ENCODE measurements at regions not wholly inside any gene's neighbourhood (a gene's known extent, or its start where the extent isn't known, plus 50 kb on each side); places are given as distances from the start of the nearest gene placed in this dataset.
A peak's percentile ranks its signal among the peaks of the same experiment; 100 is the strongest.

DNA sequence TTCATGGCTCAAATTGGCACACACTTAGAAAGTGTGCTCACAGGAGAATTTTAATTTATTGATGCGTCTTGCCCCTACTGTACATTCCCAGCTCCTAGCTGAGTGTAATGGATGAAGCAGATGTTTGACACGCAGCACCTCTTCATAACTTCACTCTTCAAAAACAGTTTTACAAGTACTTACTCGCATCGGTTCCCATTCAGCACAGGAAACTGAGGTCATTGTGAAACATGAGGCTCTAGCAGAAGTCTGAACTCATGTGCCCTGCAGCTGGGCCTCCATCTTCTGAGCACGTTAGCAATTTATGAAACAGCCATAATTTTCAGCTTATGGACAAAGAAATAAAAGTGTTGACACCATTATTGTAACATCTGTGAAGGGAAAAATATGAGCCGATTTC lies 558.9 kb upstream of the MGMT start:
- intact Hi-C loops (cut with DNase I; ENCODE audit: low total_unique reads) = no loop called here
- DNase-seq (ENCODE audit: low spot score in 2 of 2) = no peak
- H3K4me3 ChIP-seq (ENCODE audit: low read depth, poor library complexity, severe bottlenecking) = no peak overlapping the region
- TF ChIP-seq, protein P1, sequence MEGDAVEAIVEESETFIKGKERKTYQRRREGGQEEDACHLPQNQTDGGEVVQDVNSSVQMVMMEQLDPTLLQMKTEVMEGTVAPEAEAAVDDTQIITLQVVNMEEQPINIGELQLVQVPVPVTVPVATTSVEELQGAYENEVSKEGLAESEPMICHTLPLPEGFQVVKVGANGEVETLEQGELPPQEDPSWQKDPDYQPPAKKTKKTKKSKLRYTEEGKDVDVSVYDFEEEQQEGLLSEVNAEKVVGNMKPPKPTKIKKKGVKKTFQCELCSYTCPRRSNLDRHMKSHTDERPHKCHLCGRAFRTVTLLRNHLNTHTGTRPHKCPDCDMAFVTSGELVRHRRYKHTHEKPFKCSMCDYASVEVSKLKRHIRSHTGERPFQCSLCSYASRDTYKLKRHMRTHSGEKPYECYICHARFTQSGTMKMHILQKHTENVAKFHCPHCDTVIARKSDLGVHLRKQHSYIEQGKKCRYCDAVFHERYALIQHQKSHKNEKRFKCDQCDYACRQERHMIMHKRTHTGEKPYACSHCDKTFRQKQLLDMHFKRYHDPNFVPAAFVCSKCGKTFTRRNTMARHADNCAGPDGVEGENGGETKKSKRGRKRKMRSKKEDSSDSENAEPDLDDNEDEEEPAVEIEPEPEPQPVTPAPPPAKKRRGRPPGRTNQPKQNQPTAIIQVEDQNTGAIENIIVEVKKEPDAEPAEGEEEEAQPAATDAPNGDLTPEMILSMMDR (IDR thresholded peaks at IDR 0.05) = no peak
- 19 to 26% methylated on average over 6 of the region's 6 CpGs for WGBS, 2 donors

DNA sequence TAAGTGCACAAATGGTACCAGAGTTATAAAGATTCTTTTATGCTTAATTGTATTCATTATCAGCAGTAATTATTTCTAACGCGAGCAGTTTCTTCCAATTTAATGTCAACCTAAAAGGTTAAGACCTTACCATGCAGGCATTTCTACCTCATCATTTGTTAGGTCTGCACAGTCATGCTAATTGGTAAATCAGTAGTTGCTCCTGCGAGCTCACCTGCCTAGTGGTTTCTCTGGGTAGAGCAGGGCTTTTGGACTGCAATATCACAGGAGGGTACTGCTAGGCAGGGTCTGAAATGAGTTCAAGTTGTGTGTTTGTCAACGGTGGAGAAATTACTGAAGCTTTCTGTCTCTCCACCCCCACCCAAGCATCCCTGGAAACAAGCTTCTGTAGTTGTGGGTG lies 558.5 kb upstream of the MGMT start:
- 53 to 65% methylated on average over 4 of the region's 4 CpGs for WGBS, 2 donors
- DNase-seq (ENCODE audit: low spot score in 2 of 2) = no peak
- intact Hi-C loops (cut with DNase I; ENCODE audit: low total_unique reads) = no loop called here
- TF ChIP-seq, protein P1 (IDR thresholded peaks at IDR 0.05) = no peak
- TF ChIP-seq POLR2A (IDR thresholded peaks at IDR 0.05) = no peak
- H3K4me3 ChIP-seq (ENCODE audit: low read depth, poor library complexity, severe bottlenecking) = no peak overlapping the region

DNA sequence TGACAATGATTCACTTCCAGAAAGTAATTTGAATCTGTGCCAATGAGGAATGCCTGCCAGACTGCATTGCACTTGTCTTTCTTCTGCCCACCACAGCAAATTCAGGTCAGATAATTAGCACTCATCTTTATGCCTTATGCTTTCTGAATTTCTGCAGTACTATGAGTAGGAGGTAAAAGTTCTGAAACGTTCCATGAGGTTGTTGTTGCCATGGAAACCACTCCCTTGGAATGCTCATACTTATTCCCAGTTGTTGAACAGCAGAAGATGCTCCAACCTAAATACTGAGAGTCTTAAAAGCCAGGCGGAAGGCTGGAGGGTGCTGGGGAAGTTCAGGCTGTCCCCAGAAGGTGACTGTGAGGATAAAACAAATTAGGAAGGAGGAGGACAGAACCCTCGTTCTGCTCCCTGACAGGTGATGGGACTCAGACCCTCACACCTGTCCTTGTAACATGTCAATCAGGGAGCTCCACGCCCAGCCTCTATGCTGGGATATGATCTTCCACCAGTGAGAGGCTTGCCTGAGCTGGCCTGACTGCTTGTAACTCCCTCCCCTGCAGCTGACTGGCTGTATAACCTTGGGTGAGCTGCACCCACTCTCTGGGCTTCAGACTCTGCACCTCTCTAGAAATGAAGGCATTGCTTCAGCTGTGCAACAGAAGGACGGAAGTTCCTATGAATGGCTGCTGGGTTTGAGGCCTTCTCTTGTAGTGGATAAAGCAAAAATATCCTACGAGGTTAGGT lies 554.3 kb upstream of the MGMT start:
- no peak for TF ChIP-seq POLR2A (IDR thresholded peaks at IDR 0.05)
- TF ChIP-seq, protein P1 (IDR thresholded peaks at IDR 0.05) = no peak
- intact Hi-C loops (cut with DNase I; ENCODE audit: low total_unique reads) = no loop called here
- peak in 1 of 2 donors; percentile 32 for DNase-seq (ENCODE audit: low spot score in 2 of 2)
- 70 to 74% methylated on average over 6 of the region's 6 CpGs for WGBS, 2 donors
- no peak overlapping the region for H3K4me3 ChIP-seq (ENCODE audit: low read depth, poor library complexity, severe bottlenecking)

DNA sequence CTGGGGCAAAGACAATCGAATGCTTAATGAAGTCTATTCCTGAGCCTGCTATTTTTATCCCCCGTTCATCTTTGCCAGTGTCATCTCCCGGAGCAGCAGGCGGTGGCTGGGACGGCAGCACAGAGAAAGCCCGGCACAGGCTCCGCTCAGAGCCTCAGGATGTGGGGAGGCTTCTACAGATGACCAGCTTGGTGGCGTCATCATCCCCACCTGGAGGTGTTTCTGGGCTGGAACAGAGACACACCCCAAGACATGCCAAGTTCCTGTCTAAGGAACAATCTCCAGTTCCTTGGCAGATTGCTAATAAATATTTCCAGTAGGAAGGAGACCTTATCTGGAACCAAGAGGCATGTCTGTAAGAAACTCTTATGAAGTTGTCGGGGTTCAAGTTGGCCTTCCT lies 552.4 kb upstream of the MGMT start:
- intact Hi-C loops (cut with DNase I; ENCODE audit: low total_unique reads) = no loop called here
- TF ChIP-seq, protein P1 (IDR thresholded peaks at IDR 0.05) = no peak
- no peak for TF ChIP-seq POLR2A (IDR thresholded peaks at IDR 0.05)
- 38 to 40% methylated on average over 9 of the region's 9 CpGs for WGBS, 2 donors

DNA sequence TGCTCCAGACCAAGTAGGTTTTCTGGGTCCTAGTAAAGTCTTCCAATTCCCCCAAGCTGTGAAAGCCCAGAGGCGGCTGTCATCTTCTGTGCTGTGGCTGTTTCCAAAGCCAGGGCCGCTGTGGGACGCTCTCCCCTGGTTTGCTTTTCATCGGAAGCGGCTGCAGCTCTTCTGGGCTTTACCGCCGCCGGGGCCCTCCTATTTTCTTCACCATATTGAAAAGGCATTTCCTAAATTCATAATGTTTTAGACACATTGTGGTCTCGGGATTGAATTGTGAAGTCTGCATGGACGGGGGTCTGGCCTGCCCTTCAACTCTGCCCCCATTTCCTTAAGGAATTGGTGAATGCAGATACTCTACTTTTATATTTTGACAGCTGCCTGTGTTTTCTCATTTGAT lies 551.4 kb upstream of the MGMT start:
- intact Hi-C loops (cut with DNase I; ENCODE audit: low total_unique reads) = no loop called here
- H3K4me3 ChIP-seq (ENCODE audit: low read depth, poor library complexity, severe bottlenecking) = no peak overlapping the region
- no peak for TF ChIP-seq POLR2A (IDR thresholded peaks at IDR 0.05)
- TF ChIP-seq, protein P1 (IDR thresholded peaks at IDR 0.05) = no peak
- 77 to 89% methylated on average over 10 of the region's 10 CpGs for WGBS, 2 donors
- DNase-seq (ENCODE audit: low spot score in 2 of 2) = no peak

More for the DNA sequence above, 552.4 kb upstream of the MGMT start:
- DNase-seq (ENCODE audit: low spot score in 2 of 2) = no peak
- no peak overlapping the region for H3K4me3 ChIP-seq (ENCODE audit: low read depth, poor library complexity, severe bottlenecking)

DNA sequence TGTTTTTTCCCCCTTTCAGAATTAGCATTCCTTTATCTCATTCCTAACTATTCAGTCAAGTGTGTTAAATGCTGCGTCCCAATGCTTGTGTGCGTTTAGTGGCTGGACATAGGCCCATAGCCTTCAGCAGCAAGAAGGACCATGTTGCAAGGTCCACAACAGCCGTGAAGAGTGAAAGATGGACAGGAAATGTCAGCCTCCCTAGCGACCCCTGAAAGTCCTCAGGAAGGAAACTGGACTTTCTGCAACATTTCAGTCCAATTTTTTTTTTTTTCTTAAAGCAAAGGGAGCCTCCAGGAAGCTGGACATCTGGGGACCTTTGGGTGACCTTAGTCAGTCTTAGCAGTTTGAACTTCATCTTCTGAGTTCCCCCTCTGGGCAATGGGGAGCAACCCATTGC lies 550.7 kb upstream of the MGMT start:
- intact Hi-C loops (cut with DNase I; ENCODE audit: low total_unique reads) = no loop called here
- no peak overlapping the region for H3K4me3 ChIP-seq (ENCODE audit: low read depth, poor library complexity, severe bottlenecking)
- WGBS, 2 donors = 78 to 81% methylated on average over 4 of the region's 4 CpGs
- TF ChIP-seq POLR2A (IDR thresholded peaks at IDR 0.05) = no peak
- TF ChIP-seq, protein P1 (IDR thresholded peaks at IDR 0.05) = no peak
- DNase-seq (ENCODE audit: low spot score in 2 of 2) = no peak

Data from lower leg skin (tissue), 4 donors.